Femur (tissue), 1 donor: ENCODE measurements at regions not wholly inside any gene's neighbourhood (a gene's known extent, or its start where the extent isn't known, plus 50 kb on each side); places are given as distances from the start of the nearest gene placed in this dataset.

Experiments
- DNase-seq: peaks from one replicate; pipeline ENCODE4 v3.0.0-alpha.2; 2017

GRCh38 chr10:130230036-130230435 lies 93.8 kb downstream of the GLRX3 start:
- no peak for DNase-seq

GRCh38 chr10:130230611-130231010 lies 94.4 kb downstream of the GLRX3 start:
- DNase-seq: no peak

DNA sequence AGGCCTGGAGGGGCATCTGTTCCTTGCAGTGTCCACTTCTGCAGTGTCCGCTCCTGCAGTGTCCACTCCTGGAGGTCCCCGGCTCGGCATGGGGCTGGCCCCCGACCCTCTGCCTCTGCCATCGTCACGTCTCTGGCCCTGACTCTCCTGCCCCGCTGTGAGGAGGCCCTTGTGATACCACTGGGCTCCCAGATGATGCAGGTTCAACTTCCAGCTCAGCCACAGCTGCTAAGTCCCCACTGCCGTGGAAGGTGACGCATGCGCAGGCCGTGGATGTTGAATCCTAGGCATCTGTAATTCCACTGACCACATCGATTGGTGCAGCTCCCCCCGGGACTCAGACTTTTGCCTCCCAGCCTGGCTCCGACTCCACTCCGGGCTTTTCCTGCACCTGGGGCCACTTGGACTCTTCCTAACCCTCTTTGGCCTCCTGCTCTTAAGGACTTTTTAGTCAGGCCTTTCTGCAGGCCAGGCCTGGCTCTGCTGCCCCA lies 95.1 kb downstream of the GLRX3 start:
- DNase-seq: no peak

GRCh38 chr10:130232166-130233034 lies 96.2 kb downstream of the GLRX3 start:
- DNase-seq: no peak

- DNase-seq: no peak
These were observed 96.8 kb downstream of the GLRX3 start for GRCh38 chr10:130233035-130233360.

DNA sequence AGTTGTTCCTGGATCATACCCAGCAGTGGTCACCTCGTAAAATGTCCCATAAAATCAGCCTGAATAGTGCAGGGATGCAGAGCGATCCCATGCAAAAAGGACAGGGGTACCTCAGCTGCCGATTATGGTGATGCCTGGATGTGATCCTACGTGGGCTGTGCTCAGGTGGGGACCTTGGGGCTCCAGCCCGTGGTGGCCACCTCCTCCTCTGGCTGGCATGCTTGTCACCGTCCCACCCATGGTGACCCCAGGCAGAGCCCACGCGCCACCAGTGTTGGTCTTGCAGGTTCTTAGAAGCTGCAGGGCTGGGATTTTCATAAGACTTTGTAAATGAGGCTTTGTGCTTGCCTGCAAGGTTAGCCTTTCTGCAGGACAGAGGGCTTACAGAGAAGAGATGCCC lies 97.2 kb downstream of the GLRX3 start:
- no peak for DNase-seq

- no peak for DNase-seq
These were observed 98.2 kb downstream of the GLRX3 start for GRCh38 chr10:130234171-130234965.

DNA sequence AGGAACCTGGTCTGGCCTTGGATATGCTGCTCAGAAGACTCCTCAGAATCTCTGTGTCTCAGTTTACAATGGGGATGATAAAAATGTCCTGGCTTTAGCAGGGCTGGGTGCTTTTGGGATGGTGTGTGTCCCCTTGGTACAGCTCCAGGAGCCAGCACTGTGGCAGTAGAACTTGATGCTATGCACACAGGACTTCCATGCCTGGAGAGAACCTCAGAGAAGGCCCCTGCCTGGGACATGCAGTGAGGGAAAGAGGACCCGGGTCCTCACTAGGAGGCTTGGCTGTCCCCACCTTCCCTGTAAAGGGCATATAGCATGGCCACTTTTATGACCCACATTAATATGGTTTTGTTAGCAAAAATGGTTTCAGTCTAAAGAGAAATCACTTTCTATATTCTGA lies 100.5 kb downstream of the GLRX3 start:
- no peak for DNase-seq

GRCh38 chr10:130240409-130240808 lies 104.2 kb downstream of the GLRX3 start:
- DNase-seq: no peak

DNA sequence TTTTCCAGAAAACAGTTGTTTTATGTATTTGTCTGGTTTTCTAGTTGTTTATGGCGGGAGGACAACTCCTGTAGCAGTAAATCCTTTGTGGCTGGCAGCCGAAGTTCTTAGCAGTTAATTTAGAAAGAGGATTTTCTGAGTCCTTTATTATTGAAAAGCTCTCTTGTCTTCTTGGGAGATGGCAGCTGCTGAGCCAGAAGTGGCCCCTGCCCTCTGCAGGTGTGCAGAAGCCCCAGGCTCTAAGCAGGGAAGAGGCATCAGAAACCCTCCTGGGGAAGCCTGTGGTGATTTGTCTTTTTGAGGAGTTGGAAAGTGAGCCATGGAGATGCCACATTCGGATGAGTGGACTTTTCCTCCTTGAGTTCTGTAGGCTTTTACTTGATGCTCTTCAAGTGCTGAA lies 106.3 kb downstream of the GLRX3 start:
- no peak for DNase-seq

- no peak for DNase-seq
These were observed 106.8 kb downstream of the GLRX3 start for GRCh38 chr10:130243015-130243414.

DNA sequence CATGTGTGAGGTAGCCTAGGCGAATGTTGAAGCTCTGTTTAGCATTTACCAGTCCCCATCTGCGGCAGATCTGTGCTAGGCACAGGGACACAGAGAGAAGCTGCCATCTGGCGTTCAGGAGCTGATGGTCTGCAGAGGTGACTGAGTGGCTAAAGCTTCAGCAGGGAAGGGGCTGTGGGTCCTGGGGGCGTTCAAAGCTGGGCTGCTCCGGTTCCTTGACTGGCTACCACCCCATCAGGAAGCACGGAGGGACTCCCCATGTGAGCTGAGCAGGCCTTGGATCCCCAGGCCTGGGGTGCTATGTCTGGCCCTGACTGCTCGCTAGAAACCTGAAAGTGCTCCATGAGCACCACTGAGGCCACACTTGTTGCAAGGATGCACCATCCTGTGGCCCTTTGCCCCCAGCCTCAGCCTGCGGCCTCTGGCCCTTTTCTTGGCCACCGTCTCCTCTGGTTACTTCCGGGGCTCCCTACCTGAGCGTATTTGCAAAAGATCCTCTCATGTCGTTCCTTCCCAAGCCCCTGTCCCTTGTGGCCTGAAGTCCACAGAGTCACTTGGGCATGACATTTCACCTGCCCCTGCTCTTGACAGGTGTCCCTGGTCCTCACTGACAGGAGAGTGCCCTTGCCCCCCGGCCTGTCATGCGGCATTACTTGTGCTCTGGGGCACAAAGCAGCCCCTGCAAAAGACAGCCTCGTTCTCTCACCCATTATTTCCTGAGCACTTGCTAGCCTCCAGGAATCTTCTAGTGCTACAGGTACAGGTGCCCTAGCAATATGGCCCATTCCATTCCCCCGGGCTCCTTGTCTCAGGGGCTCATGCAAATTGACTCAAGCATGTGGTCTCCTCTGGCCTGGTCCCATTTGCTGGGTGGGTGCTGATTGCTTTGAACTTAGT lies 108.1 kb downstream of the GLRX3 start:
- DNase-seq: no peak

DNA sequence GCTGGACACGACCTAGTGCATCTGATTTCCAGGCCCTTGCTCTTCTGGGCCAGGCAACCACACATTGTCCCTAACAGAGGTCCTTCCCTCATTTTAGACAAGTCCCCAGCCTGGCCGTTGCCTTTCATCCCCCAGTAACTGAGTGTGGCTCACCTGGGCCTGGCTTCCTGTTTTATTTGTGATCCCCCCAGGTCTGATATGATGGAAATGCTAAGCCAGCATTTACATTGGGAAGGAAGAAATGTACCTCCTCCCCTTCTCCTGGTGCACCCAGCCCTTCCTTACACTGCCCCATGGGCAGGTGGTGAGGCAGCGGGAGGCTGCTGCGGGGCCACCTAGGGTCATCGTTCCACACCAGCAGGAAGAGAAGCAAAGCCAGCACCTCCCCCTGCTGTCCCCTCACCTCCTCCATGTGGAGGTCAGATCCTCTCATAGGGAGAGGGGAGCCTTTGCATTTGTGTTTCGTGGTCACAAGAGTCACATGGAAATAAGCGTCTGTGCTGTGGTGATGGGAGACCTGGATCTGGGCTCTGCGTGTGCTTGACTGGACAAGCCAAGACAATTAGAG lies 108.8 kb downstream of the GLRX3 start:
- DNase-seq: no peak

DNA sequence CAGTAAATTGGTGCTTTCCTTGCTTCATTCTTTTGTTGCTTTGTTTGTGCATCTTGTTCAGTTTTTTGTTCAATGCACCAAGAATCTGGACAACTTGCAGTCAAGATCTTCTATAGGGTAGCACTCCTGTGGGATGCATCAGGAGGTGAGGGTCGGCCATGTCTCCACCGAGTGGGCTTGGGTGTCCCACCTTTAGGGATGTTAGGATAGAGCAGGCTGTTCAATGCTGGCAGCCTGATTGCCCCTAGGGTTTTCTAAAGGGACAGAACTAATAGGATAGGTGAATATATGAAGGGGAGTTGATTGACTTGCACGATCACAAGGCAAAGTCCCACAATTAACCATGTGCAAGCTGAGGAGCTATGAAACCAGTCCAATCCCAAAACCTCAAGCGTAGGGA lies 109.9 kb downstream of the GLRX3 start:
- DNase-seq: no peak

GRCh38 chr10:130250127-130250526 lies 113.9 kb downstream of the GLRX3 start:
- no peak for DNase-seq

GRCh38 chr10:130251766-130252165 lies 115.6 kb downstream of the GLRX3 start:
- DNase-seq: no peak

DNA sequence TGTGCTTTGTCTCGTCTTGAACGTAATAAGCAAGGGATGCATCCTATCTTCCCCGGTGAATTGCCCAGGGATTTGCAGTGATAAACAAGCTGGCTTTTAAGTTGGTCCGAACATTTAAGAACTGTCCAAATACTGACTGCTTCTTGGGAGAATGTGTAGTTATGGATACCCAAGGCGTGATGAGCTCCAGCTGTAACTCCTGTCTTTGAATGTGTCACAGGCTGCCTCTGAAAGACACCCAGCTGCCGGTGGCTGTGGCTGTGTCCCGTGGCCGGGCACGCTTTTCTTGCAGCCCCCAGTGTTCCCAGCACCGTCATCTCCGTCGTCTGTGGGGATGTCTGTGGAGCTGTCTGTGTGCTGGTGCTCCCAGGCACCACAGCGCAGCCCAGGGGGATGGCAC lies 118.1 kb downstream of the GLRX3 start:
- DNase-seq: no peak

- DNase-seq: no peak
These were observed 118.5 kb downstream of the GLRX3 start for GRCh38 chr10:130254662-130255061.

- no peak for DNase-seq
These were observed 119.6 kb downstream of the GLRX3 start for GRCh38 chr10:130255777-130256176.

DNA sequence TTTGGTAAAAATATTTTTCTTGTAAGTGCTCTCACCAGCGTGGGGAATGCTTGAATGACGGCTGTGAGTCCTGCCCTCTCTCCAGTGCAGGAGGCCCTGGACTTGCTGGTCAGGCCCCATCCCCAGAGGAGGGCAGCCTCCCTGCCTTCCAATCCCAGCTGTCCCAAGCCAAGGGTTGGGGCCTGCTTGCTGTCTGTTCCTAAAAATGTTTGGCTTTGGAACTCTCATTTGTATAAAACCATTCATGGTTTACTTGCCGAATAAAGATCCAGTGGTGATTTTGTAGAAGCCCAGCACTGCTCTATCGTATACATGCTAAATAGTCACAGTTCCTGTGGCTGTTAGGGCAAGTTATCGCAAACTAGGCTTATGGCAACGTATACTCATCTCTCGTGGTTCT lies 121.7 kb downstream of the GLRX3 start:
- DNase-seq: no peak

- DNase-seq: no peak
These were observed 123.2 kb downstream of the GLRX3 start for GRCh38 chr10:130259380-130259779.

GRCh38 chr10:130261306-130261705 lies 125.1 kb downstream of the GLRX3 start:
- no peak for DNase-seq

GRCh38 chr10:130261766-130262165 lies 125.6 kb downstream of the GLRX3 start:
- DNase-seq: no peak
